Upper lobe of right lung (tissue), 1 donor: ENCODE measurements at regions not wholly inside any gene's neighbourhood (a gene's known extent, or its start where the extent isn't known, plus 50 kb on each side); places are given as distances from the start of the nearest gene placed in this dataset.
"Not testable (repeated sequence)": the region's sequence is repeated elsewhere in the genome, so short reads cannot be mapped to it uniquely, and the experiment has no call there.

Experiments
- ATAC-seq: fragments of 200-7000 bp; cut with Tn5 transposase; one replicate; pipeline ENCODE4 v1.9.1; 2020; ENCODE audit warnings: mild to moderate bottlenecking, moderate library complexity
- DNase-seq: peaks from one replicate; pipeline ENCODE4 v3.0.0-alpha.2; 2020
- H3K27ac ChIP-seq: fragments of 200-600 bp; one replicate; pipeline ENCODE4 v1.8.0; 2022
- H3K27me3 ChIP-seq: fragments of 200-600 bp; one replicate; pipeline ENCODE4 v1.8.0; 2022; ENCODE audit warnings: mild to moderate bottlenecking
- H3K36me3 ChIP-seq: fragments of 200-600 bp; one replicate; pipeline ENCODE4 v1.8.0; 2022
- H3K4me1 ChIP-seq: fragments of 200-600 bp; one replicate; pipeline ENCODE4 v1.8.0; 2022
- H3K4me3 ChIP-seq: fragments of 200-600 bp; one replicate; pipeline ENCODE4 v1.8.0; 2022; ENCODE audit warnings: mild to moderate bottlenecking
- H3K9me3 ChIP-seq: fragments of 200-600 bp; one replicate; pipeline ENCODE4 v1.8.0; 2022
- intact Hi-C: fragments of 100-400 bp; cut with DNase I; formaldehyde crosslinking; loops from one replicate; pipeline ENCODE4 v1.11.0; 2022
- TF ChIP-seq, protein P1 (sequence below): fragments of 200-600 bp; IDR thresholded peaks from one replicate; pipeline ENCODE4 v1.8.0; 2022; ENCODE audit warnings: antibody characterized with exemption
- donor health status: DM: no; HTN: yes; CAD: no; lungs with severe emphysema.

DNA sequence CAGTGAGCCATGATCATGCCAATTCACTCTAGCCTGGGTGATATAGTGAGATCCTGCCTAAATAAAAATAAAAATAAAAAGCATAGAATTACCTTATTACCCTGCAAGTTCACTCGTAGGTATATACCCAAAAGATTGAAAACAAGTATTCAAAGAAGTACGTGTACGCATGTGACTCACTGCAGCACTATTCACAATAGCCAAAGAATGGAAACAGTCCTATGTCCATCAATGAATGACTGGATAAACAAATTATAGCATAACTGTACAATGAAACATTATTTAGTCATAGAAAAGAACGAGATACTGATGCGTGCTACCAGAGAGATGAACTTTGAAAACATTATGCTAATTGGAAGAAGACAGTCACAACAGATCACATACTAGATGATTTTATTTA lies 204.6 kb upstream of the DIAPH2 start:
- H3K4me3 ChIP-seq, result no peak overlapping the region
- intact Hi-C loops, result no loop called here
- ATAC-seq, result no peak
- no peaks in the 10 kb centered on the region for H3K36me3 ChIP-seq
- TF ChIP-seq, protein P1, sequence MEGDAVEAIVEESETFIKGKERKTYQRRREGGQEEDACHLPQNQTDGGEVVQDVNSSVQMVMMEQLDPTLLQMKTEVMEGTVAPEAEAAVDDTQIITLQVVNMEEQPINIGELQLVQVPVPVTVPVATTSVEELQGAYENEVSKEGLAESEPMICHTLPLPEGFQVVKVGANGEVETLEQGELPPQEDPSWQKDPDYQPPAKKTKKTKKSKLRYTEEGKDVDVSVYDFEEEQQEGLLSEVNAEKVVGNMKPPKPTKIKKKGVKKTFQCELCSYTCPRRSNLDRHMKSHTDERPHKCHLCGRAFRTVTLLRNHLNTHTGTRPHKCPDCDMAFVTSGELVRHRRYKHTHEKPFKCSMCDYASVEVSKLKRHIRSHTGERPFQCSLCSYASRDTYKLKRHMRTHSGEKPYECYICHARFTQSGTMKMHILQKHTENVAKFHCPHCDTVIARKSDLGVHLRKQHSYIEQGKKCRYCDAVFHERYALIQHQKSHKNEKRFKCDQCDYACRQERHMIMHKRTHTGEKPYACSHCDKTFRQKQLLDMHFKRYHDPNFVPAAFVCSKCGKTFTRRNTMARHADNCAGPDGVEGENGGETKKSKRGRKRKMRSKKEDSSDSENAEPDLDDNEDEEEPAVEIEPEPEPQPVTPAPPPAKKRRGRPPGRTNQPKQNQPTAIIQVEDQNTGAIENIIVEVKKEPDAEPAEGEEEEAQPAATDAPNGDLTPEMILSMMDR, result no peak
- no peak for DNase-seq
- no peaks in the 10 kb centered on the region for H3K4me1 ChIP-seq
- no peaks in the 10 kb centered on the region for H3K27me3 ChIP-seq
- H3K27ac ChIP-seq, result no peak overlapping the region
- no peaks in the 10 kb centered on the region for H3K9me3 ChIP-seq

DNA sequence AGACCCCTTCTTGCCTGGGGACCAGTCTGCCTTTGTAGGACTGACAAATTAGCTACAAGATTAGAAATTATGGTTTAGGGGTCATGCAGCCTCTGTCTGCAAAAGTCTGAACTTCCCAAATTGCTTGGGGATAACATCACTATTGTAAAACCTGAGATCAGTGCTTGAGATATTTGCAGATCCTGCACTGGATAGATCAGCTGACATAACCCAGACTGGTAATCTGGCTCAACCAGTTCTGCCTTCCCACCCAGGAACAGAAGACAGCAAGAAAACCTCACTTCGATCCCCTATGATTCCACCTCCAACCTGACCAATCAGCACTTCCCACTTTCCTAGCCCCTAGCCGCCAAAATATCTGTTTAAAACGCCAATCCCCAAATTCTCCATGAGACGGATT lies 202.8 kb upstream of the DIAPH2 start:
- Histone ChIP-seq H3K27ac (no peak overlapping the region), H3K4me1 (no peaks in the 10 kb centered on the region), H3K27me3 (no peaks in the 10 kb centered on the region), H3K4me3 (no peak overlapping the region), H3K36me3 (no peaks in the 10 kb centered on the region), H3K9me3 (no peaks in the 10 kb centered on the region)
- DNase-seq, result no peak
- intact Hi-C loops, result no loop called here
- TF ChIP-seq, protein P1, result no peak
- no peak for ATAC-seq

DNA sequence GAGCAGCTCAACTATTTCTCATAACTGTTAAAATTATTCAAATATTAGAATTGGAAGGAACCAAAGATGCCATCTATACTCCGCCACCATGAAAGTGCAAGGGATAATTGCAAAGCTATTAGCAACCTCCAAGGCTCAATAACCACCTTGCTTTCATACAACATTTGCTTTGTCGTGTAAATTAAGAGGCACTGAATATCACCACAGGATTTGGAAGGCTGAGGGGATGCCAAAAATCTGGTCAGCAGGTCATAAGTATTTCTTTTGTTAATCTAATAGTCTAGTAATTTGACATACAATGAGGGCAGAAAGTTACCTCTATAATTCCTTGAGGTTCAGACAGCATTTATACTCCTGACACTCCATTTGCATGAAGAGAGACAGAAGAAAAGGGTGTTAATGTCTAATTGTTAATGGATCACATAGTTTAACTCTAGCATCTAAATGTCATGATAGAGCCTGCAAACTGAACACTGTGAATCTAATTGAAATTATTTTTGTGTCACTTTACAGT lies 200.9 kb upstream of the DIAPH2 start:
- H3K9me3 ChIP-seq, result no peaks in the 10 kb centered on the region
- TF ChIP-seq, protein P1, result no peak
- no peak for ATAC-seq
- no peaks in the 10 kb centered on the region for H3K27me3 ChIP-seq
- H3K4me3 ChIP-seq, result no peak overlapping the region
- H3K36me3 ChIP-seq, result no peaks in the 10 kb centered on the region
- no peaks in the 10 kb centered on the region for H3K4me1 ChIP-seq
- DNase-seq, result no peak
- intact Hi-C loops, result no loop called here
- H3K27ac ChIP-seq, result no peak overlapping the region

DNA sequence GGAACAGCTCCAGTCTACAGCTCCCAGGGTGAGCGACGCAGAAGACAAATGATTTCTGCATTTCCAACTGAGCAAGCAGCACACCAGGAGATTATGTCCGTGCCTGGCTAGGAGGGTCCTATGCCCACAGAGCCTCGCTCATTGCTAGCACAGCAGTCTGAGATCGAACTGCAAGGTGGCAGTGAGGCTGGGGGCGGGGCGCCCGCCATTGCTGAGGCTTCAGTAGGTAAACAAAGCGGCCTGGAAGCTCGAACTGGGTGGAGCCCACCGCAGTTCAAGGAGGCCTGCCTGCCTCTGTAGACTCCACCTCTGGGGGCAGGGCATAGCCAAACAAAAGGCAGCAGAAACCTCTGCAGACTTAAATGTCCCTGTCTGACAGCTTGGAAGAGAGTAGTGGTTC lies 198.0 kb upstream of the DIAPH2 start:
- H3K9me3 ChIP-seq, ATAC-seq, H3K27me3 ChIP-seq, H3K4me1 ChIP-seq, H3K4me3 ChIP-seq, H3K27ac ChIP-seq, DNase-seq, intact Hi-C loops, H3K36me3 ChIP-seq: not testable (repeated sequence)

DNA sequence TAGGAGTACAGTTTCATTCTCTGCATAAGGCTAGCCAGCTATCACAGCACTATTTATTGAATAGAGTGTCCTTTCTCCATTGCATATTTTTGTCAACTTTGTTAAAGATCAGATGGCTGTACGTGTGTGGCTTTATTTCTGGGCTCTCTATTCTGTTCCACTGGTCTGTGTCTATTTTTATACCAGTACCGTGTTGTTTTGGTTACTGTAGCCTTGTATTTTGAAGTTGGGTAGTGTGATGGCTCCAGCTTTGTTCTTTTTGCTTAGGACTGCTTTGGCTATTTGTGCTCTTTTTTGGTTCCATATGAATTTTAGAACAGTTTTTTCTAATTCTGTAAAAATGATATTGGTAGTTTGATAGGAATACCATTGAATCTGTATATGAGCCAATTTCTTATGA lies 182.1 kb upstream of the DIAPH2 start:
- Histone ChIP-seq H3K27ac (no peak overlapping the region), H3K9me3 (no peaks in the 10 kb centered on the region), H3K27me3 (no peaks in the 10 kb centered on the region), H3K4me3 (no peak overlapping the region), H3K4me1 (no peaks in the 10 kb centered on the region), H3K36me3 (no peaks in the 10 kb centered on the region)
- DNase-seq (no peak), ATAC-seq (no peak)
- intact Hi-C loops, result no loop called here
- TF ChIP-seq, protein P1, result no peak

DNA sequence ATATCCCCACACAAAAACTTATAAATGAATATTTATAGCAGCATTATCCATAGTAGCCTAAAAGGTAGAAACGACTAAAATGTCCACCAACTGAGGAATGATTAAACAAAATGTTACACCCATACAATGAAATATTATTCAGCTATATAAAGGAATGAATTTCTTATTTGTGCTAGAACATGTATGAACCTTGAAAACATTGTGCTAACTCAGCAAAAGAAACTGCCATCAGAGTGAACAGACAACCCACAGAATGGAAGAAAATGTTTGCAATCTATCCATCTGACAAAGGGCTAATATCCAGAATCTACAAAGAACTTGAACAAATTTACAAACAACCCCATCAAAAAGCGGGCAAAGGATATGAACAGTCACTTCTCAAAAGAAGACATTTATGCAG lies 155.3 kb upstream of the DIAPH2 start:
- H3K4me3 ChIP-seq, H3K27ac ChIP-seq, H3K9me3 ChIP-seq, H3K27me3 ChIP-seq, ATAC-seq, H3K36me3 ChIP-seq, H3K4me1 ChIP-seq, intact Hi-C loops, DNase-seq: not testable (repeated sequence)

DNA sequence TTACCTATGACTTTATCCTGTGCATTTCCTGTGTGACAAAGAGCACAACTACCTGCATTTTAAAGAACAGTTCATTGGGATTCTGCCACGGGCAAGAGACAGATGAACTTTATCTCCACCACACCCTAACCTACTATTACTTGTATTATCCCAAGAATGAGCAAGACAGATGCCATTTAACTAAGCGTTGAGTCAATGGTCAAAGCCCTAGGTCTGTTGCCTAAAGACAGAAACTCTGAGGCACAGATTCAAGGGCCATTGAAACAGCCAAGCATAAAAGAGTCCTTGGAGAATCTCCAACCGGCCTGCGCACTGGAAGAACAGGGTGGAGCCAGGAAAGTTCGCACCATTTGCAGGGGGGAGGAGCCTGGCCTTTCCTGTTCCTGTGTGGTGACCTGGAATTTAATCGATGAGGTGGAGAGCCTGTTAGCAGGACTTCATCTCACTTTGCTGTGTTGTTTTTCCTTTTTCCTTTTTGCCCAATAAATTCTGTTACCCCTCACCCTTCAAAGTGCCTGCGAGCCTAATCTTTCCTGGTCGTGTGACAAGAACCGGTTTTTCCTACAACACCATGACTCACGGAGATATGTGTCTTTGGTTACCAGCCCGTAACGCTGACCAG lies 146.4 kb upstream of the DIAPH2 start:
- no peak overlapping the region for H3K27ac ChIP-seq

More for the DNA sequence above, 146.4 kb upstream of the DIAPH2 start:
- DNase-seq (no peak), ATAC-seq (no peak)
- intact Hi-C loops, result no loop called here
- H3K27me3 ChIP-seq, result no peaks in the 10 kb centered on the region
- H3K4me1 ChIP-seq, result no peaks in the 10 kb centered on the region
- no peaks in the 10 kb centered on the region for H3K36me3 ChIP-seq
- TF ChIP-seq, protein P1, result no peak
- H3K9me3 ChIP-seq, result no peaks in the 10 kb centered on the region
- H3K4me3 ChIP-seq, result no peak overlapping the region
